Non-pigmented ciliary epithelial cell (primary cell): ENCODE measurements at regions not wholly inside any gene's neighbourhood (a gene's known extent, or its start where the extent isn't known, plus 50 kb on each side); places are given as distances from the start of the nearest gene placed in this dataset.
A peak's percentile ranks its signal among the peaks of the same experiment; 100 is the strongest.

ENCODE experiments used
- DNase-seq: peaks from one replicate; pipeline ENCODE4 v3.0.0-alpha.2; 2010; ENCODE audit warnings: low read depth

DNA sequence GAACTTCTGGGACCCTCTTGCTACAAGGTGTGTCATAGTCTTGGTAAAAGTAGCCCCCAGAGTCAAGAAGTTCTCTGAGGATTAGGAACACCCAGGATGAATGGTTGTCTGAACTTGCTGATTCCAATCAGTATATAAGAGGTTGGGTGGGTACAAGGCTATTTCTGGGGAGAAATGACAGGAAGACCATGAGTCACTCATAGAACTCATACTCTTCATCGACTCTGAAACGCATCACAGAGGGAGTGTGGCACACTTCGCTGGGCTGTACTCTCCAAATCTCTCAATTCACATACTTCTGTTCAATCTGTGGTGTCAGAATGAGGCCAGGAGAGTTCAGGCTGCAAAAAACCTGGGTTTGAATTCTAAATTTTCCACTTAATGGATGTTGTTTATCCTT is 193.2 kb upstream of the LEF1 start:
- no peak for DNase-seq

DNA sequence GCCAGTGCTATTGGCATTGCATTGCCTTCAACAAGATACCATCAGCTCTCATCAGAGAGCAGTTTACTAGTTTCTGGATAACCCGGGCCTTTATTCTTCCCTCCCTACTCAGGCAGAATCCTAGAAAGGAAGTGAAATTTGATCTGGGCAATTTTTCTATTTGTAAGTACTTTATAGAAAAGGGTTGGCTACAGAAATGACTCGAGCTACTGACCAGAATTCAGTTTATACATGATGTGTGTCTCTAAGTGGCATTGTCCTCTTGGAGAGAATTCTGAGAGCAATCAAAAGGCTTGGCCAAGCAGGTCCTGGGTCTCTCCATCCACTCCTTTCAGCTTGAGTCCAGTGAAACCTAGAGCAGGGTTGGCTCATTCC is 192.7 kb upstream of the LEF1 start:
- DNase-seq, result no peak

DNA sequence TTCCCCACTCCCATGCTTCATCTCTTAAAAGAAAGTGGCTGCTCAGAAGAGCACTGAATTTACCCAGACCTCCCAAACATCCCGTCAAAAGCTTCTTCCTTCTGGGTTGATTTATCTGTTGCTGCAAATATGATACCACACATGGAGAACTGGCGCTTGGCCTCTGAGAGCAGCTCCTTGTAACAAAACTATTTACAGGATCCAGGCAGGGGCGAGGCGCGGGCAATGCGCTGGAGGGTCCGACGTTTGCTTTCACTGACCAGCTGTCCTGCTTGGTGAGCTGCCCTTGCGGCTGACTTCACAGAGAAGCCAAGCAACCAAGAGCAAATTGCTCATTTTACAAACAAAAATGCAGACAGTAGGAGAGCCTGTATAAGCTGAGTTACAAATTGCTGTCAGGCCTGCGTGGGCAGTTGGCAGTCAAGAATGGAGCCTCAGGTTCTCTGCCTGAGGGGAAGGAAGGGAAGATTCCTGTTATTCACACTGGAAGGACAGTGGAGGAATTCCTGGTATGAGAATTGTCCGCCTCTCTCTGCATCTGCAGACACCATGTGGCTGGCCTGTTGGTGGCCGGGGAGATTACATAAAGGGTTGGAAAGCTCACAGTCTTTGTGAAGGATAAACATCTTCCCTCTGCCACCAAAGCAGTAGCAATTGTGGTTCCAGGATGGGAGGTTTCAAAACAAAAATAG is 192.2 kb upstream of the LEF1 start:
- DNase-seq, result peak; percentile 75

DNA sequence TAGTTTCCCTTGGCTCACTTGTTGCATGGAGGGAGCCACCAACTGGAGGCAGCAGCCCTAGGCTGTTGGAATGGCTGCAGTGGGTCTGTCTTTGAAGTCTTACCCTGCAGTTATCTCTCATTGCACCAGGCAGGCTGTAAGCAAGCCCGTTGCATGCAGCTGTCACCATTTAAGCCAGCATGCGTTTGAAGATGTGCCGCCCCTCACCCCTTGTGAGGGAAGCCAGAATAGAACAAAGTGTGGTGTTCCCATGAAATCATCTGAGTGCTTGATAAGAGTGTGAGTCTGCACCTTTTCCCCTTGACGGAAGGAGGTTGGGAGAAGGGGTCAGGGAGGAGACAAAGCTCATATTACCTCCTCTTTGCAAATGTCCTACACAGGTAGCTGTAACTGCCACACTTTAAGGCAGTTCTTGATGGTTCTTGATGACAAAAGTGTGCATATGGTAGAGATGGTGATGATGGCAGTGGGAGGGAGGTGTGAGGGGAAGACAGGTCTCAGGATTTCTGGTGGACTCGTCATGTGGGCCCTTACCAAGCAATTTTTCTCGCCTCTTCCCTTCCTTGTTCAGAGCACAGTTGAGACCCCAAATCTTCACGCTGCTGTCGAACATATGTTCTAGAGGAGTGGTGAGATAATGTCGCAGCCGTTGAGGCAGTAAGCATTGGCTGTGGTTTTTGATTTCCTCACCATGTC is 191.4 kb upstream of the LEF1 start:
- DNase-seq, result no peak

DNA sequence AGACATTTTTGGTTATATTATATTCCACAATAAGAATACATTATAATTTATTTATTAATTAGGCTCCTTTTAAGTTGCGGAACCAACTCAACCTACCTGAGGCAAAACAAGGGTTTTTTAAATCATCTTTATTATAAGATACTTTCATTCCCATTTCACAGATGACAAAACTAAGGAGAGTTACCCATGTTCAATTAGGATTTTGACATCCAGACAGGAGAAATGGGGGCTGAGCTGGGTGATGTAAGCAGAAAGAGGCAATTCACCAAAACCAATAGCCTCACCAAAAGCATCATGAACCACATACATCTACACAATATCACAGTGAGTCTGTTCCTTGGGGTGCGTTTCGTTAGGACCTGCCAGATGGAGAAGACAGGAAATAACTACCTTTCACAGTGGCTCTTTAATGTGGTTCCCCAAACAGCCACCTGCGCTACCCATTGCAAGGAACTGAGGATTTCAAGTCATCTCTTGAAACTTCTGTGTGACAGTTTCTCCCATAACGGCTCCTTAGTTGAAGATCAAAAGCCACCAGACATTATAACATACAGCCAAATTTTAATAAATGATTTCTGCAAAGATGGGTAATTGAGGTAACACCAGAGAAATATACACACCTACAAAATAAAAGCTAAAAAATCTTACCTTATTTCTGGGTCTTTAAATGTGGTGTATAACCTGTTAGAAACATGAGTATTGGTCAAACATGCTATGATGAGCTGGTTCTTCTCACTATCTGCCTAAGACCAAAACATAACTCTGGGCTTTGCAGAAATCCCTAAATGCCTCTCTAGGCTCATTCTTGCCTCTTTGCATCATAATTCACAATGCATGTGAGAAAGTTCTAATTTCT is 190.6 kb upstream of the LEF1 start:
- no peak for DNase-seq

DNA sequence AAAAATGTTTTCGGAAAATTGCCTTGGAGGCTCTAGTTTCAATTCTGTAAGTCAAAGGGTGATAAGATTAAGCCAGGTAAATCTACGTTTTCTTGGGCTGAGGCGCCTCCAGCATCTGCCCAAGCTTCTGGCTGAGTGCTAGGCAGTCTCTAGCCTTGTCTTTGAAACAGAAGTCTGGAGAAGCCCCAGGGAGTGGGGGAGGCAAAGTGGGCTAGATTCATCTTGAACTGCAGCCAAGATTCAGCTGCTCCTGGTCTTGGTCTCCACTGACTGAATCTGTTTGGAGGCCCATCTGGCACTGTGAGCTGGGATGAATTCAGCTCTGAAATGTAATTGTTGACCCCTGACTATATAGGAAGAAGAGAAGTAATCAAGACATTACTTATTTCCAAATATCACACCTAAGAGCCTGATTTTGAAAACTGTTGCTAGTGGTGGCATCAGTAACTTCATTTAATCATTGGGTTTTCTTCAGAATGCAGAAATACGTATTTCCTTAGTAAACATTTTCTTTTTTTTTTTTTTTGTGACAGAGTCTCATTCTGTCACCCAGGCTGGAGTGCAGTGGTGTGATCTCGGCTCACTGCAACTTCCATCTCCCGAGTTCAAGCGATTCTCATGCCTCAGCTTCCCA is 187.3 kb upstream of the LEF1 start:
- no peak for DNase-seq

DNA sequence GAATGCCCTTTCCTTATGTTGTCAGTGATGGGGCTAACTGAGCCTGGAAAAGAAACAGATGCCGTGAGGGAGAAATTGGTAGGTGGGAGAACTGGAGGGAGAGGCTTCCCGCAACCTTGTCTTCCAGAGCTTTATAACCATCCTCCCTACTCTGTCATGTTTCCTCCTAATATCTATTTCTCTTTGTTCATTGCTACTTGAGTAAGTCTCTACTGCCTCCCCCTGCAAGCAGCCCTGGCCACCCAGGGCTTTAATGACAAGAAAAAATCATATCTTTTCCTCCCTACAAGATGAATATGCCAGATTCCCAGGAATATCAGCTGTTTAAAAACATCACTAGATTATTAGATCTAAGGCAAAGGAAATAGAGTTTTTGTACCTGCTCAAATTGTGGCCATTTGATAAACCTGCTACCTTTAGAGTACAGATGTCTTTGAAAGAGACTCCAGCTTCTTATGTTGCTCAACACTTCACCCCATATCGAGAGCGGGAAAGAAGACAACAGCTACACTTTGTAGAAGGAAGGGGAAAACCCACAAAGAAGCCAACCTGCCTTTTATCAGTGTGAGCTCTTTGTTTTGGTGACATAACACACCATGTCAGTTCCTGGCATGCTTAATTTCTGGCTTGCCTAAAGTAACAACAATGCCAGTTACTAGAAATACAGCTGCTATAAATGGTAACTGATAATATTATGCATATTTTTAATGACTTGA is 186.6 kb upstream of the LEF1 start:
- DNase-seq, result no peak

DNA sequence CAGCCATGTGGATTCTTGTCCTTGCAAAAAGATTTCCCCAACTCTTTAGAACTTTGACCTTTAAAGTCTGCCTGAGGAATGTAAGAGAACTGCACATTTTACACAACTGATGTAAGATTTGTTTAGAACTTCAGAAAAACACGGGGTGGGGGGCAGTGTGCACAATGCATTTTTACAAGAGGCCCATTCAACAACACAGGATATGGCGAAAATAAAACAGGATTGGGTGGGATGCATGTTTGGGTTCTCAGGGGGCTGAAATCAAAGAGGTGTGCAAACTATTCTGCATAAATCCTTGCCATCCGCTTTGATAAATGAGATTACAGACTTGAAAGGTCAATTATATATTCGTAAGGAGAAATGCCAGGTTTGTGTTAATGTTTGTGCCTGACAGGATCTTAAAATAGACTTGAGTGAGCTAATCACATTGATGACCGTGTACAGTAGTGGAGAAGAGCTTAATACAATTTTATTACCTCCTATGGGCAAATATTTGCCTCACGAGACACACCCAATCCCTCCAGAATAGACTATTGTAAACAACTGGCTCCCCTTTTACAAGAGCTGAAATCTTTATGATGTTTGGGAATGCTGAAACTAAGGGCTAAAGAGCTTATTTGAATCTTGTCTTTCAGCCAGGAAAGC is 184.1 kb upstream of the LEF1 start:
- DNase-seq, result no peak

DNA sequence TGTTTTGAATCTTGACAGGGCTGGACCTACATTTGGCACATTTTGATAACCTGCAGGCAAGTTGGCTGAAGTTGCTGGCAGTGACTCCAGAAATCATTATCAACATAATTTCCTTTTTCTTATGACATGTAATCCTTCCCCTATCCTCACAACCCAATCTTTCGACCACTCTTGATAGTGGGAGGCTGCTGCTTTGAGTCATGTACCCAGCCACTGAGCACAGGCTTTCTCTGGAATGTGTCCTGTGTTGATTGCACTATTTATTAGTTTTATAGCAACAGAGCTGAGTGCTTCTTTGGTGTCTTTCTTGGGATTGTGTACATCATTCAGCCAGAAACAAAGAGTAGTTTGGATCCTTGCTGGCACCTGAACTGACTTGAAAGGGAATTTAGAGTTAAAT is 183.1 kb upstream of the LEF1 start:
- DNase-seq, result no peak

DNA sequence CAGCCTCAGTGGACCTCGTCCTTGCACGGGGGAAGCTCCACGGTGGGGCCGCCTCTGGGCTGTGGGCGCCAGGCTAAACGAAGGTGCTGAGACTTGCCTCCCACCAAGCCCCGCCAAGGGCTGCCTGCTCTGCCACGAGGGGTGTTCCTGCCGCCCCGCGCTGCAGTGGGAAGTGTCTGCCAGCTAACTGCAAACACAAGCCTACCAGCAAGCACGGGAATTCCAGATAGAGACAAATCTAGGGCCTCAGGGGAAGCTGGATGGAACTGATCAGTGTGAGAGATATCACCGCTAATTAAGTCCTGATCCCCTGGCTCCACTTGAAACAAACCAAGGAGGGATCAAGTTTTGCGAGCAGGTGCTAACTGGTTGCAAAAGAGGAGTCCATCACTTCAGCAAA is 181.6 kb upstream of the LEF1 start:
- no peak for DNase-seq

DNA sequence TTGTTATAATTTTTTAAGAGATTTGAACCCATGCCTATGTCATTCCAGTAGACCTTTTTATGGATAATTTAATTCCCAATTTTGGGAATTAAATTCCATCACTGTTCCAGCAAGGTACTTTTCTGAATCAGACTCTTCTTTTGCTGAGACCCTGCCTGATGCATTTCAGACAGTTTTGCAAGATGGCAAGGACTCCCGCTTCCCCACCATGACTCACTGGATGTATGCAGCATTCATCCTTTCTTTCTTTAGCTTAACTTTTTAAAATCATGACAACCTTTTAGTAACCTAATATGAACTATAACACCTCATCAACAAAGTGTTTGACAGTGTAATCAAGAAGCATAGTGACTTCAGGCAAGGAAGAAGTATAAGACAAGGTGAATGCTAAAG is 178.1 kb upstream of the LEF1 start:
- DNase-seq, result no peak

DNA sequence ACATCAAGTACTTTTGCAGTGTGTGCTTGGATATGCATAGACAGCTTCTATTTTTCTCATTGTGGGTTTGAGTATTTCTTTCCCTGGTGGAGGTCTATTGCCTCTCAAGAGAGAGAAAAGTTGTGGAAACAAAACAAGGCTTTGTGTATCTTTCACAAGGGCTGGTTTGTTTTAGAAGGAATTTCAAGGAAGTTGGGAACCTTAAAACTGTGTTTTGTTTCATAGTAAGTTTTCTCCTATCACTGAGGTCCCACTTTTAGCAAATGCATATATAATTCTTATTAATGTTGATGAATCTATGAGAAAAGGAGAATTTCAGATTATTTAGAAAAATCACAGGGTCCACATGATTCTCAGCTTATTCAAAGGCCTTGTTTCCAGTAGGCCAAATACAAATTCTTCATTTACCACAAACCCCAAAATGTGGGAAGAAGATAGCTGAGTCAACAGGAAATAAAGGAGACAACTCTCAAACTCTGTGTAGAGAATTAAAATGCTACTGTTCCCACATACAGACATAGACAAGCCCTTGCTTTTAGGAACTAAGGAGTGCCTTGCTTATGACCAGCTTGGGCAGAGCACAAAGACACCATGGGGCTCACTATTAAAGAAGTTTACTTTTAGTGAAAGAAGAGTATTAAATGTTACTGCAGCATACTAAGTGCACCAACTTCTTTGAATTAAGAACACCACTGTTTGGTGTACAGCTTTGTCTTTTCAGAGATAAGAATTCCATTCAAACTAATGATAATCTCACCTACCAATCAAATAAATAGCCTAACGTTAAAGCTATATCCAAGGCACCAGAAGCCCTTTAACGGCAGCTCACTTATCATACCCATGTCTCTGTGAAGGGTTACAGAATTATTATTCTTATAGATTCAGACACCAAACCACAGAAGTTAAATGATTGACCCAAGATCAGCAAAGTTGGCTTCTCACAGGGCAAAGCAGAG is 177.4 kb upstream of the LEF1 start:
- peak; percentile 66 for DNase-seq

DNA sequence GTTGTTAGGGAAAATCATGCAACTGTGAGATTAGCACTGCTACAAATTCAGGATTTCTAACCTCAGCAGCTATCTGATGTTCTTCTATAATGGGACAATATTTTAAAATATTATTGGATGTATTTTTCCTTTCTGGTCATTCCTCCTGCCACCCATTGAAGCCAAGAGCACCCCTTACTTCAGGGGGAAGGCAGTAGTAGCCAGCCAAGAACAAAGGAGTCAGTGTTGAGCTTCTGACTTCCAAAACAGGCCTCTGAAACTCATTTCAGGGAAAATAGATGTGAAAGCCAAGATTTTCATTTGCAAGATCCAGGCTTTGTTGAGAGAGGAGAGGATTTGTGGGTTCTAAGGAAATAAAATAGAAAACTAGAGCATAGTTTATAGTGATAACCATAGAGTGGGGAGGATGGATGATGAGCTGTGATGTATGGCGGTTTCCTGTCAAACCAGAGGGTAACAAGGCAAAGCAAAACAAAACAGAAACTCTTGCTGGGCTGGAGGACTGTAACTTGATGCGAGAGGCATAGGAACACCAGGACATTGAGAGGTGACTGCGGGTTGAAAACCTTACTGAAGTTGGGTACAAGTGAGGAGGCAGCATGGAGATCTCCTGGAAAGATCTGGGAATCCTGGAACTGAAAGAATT is 173.7 kb upstream of the LEF1 start:
- no peak for DNase-seq

DNA sequence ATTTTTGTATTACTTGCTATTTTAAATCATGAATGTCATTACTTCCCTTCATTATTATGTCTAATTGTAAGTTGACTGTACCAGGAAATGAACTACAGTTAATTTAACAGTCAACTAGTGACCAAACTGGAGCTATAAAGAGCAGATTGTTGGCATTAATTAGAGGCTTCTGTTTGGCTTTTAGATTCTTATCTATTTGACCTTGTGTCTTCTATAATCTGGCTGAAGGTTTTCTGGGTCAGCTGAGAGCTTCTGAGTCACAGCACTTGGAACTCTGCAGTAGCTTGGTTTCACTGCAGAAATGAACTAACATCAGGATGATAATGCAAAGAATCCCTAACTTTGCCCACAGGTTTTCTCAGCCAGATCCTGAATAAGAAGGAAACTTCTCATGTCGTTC is 169.2 kb upstream of the LEF1 start:
- DNase-seq, result no peak

DNA sequence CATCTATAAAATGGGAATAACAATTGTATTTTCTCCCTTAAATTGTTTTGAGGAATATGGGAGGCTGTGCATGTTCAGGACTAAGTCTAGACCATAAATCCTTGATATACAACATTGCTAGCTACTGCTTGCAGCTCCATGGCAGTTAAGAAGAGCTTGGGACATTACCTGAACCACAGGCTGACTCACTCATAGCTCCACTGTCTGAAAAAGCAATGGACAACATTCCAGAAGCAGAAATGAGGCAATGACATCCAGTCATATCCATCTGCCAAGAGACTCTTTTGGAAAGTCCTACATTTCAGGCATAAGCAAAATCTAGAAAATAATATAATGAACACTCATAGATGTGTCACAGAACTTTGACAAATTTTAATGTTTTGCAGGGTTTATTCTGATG is 167.3 kb upstream of the LEF1 start:
- DNase-seq, result peak; percentile 51

DNA sequence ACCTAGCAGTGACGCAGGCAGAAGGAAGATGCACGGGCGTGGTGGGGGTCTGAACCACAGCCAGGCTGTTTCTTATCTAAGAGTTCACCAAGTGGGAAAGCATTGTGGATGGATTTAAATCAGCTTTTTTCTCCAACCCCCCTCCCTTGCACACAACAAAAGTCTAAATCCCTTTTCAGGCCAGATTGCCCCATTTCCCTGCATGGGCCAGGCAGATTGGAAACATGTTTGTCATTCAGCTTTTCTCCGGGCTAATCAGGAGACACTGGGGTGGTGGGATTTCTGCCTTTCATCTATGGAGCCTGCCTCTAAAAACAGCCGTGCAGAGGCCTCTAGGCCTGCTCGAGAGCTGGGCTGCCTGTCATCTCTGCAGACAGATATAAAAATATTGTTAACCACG is 166.3 kb upstream of the LEF1 start:
- DNase-seq, result no peak

DNA sequence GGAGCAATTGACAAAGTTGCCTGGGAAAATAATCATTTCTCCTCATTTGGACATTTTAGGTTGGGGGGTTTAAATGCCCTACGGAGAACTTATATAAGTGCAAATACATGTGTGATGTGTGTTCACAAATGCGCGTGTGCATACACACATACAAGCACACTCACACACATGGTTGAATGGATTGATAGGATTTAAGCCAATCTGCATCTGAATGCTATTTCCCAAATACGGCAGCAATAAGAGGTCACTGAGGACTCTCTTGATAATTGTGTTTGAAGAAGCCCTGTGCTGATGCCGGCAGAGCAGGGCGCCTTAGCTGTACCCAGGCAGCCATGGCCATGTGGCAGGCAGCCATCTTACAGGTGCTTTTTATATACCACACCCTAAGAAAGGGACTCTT is 165.3 kb upstream of the LEF1 start:
- no peak for DNase-seq

DNA sequence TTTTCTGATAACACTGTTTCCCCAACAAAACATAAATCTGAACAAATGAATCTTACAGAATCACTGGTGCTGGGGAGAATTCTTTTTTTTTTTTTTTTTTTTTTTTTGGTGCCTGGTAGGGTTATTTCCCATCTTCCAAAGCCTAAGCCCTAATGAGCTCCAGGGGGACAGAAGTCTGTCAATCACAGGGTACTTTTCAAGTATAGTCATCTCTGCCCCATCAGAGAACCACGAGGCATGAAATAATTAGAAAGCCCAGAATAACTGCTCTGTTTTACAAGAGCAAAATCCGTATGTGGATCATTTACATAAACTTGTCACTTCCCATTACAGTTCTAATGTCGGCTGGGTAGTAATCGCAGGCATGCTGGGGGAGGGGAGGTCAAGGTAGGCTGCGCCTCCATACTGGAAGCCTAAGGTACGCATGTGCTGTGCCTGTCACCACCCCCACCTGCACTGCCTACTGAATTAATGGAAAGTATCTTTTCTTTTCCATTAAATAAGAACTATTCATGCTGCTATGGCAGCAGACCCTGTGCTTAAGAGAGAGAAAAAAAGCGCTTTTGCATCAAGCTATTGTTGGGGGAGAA is 164.7 kb upstream of the LEF1 start:
- no peak for DNase-seq

DNA sequence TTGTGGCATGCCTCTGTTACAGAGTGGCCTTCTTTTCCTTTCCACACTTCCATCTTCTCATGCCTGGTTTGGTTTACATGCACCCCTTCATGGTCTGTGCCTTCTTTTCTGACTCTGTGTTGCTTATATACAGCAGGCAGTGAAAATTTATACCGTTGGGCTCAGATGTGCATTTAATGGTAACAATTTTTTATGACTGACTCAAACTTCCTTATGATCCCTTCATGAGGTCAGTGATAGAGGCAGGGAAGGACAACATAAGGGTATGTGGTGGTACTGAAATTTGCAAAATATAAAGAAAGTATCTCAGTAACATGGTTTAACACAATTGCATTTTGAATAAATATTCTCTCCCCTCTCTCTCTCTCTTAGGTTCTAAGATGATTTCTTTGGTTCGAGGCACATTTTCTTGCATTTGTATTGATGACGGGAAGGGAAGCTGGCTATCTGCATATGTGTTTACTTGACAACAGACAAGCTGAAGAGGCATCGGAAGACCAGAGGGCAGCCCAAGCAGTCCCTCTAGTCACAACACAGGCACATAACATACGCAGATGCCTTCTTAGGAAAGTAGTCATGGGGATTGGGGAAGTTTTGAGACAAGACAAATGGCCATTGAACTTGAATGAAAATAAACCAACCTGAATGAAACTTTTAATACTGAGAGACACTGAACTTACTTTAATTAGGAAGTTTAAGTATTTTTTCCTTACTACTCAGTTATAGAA is 163.3 kb upstream of the LEF1 start:
- DNase-seq, result no peak
